ENCODE measurements at regions not wholly inside any gene's neighbourhood (a gene's known extent, or its start where the extent isn't known, plus 50 kb on each side); places are given as distances from the start of the nearest gene placed in this dataset.

DNA sequence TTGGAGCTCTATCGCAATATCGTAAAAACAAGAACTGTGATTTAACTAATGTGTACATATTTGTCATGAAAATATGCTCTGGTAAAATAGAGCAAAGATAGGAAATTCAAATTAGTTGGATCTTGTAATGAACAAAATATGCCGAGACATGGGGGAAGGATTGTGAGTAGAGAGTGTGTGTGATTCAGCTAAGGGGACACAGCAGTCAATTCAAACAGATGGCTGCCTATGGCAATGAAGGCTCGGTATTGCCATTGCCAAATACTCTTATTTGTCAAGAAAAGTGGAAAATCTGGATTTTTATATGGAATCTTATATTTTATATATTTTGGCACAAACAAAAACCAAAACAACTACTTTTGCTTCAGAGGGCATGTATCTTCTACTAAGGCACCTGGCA is 227.3 kb upstream of the BCHE start:
- Histone ChIP-seq H3K27me3 (no peaks in the 10 kb centered on the region), H3K36me3 (no peaks in the 10 kb centered on the region), H3K27ac (no peak overlapping the region), H3K9me3 (no peaks in the 10 kb centered on the region), H3K4me1 (no peaks in the 10 kb centered on the region), H3K4me3 (no peak overlapping the region)
- no peak for DNase-seq (ENCODE audit: extremely low spot score in 2 of 2)
- no peak for TF ChIP-seq CTCF (IDR thresholded peaks at IDR 0.05)
- no peak for TF ChIP-seq POLR2AphosphoS5 (IDR thresholded peaks at IDR 0.05; ENCODE audit: insufficient read depth in 1 of 2, low read depth in 1 of 2)
- TF ChIP-seq POLR2A (IDR thresholded peaks at IDR 0.05) = no peak
- intact Hi-C loops (cut with DNase I) = loop anchor here (10.0 kb wide), 1 partner anchor 50 kb away; no protein-coding TSS in a partner anchor

- Histone ChIP-seq H3K4me3 (no peak overlapping the region), H3K4me1 (no peaks in the 10 kb centered on the region), H3K9me3 (no peaks in the 10 kb centered on the region), H3K36me3 (no peaks in the 10 kb centered on the region), H3K27me3 (no peaks in the 10 kb centered on the region), H3K27ac (no peak overlapping the region)
- intact Hi-C loops (cut with DNase I) = loop anchor here (10.0 kb wide), 1 partner anchor 54 kb away; no protein-coding TSS in a partner anchor
- no peak for TF ChIP-seq CTCF (IDR thresholded peaks at IDR 0.05)
- no peak for TF ChIP-seq POLR2A (IDR thresholded peaks at IDR 0.05)
- no peak for TF ChIP-seq POLR2AphosphoS5 (IDR thresholded peaks at IDR 0.05; ENCODE audit: insufficient read depth in 1 of 2, low read depth in 1 of 2)
- no peak for DNase-seq (ENCODE audit: extremely low spot score in 2 of 2)
Observed at GRCh38 chr3:166060789-166061479, 223.7 kb upstream of the BCHE start.

DNA sequence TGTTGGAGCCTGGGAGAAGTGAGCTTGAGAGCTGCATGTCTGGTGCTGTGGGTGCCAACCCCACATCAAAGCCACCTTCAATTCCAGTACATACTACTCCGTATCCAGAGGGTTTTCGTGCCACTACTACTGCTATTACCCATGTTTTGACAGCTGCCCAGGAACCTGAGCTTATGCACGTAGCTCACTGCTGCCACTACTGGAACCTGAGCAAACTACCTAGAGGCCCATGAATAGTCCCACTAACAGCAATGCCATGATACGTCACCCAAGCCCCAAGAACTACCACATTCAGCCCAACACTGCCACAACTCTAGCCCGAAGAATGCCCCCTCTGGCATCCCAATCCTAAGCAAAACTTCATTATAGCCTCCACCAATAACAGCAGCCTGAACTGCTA is 215.2 kb upstream of the BCHE start:
- TF ChIP-seq POLR2AphosphoS5 (IDR thresholded peaks at IDR 0.05; ENCODE audit: insufficient read depth in 1 of 2, low read depth in 1 of 2) (no peak), CTCF (IDR thresholded peaks at IDR 0.05) (no peak), POLR2A (IDR thresholded peaks at IDR 0.05) (no peak)
- Histone ChIP-seq H3K4me1 (no peaks in the 10 kb centered on the region), H3K4me3 (no peak overlapping the region), H3K9me3 (no peaks in the 10 kb centered on the region), H3K27me3 (no peaks in the 10 kb centered on the region), H3K27ac (no peak overlapping the region), H3K36me3 (no peaks in the 10 kb centered on the region)
- intact Hi-C loops (cut with DNase I) = no loop called here
- DNase-seq (ENCODE audit: extremely low spot score in 2 of 2) = no peak

DNA sequence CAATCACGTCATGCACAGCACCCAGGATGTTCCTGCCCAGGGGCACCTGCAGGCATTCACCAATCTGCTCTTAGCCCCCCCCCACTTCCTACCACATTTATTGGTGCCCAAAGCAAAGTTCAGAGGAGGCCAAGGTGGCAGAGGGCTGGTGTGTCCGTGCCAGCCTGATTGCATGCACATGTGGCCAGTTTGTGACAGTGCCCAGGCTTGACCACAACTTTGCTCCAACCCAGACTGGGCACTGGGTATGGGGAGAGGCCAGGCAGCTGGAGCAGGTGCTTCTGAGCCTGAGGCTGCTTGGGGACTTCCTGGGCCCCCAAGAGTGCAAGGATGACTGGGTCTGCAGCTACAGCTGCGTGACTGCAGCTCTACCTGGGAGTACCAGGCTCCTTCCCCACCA is 192.3 kb upstream of the BCHE start:
- no peak for TF ChIP-seq POLR2A (IDR thresholded peaks at IDR 0.05)
- TF ChIP-seq POLR2AphosphoS5 (IDR thresholded peaks at IDR 0.05; ENCODE audit: insufficient read depth in 1 of 2, low read depth in 1 of 2) = no peak
- TF ChIP-seq CTCF (IDR thresholded peaks at IDR 0.05) = no peak
- intact Hi-C loops (cut with DNase I) = no loop called here
- no peaks in the 10 kb centered on the region for H3K36me3 ChIP-seq
- no peaks in the 10 kb centered on the region for H3K9me3 ChIP-seq
- no peak for DNase-seq (ENCODE audit: extremely low spot score in 2 of 2)
- H3K4me3 ChIP-seq = no peak overlapping the region
- no peak overlapping the region for H3K27ac ChIP-seq
- H3K27me3 ChIP-seq = no peaks in the 10 kb centered on the region
- H3K4me1 ChIP-seq = no peaks in the 10 kb centered on the region

- H3K4me3 ChIP-seq = no peak overlapping the region
- H3K36me3 ChIP-seq = no peaks in the 10 kb centered on the region
- no peak for DNase-seq (ENCODE audit: extremely low spot score in 2 of 2)
- no peaks in the 10 kb centered on the region for H3K4me1 ChIP-seq
- intact Hi-C loops (cut with DNase I) = no loop called here
- H3K27me3 ChIP-seq = no peaks in the 10 kb centered on the region
- no peak overlapping the region for H3K27ac ChIP-seq
- no peaks in the 10 kb centered on the region for H3K9me3 ChIP-seq
- TF ChIP-seq POLR2AphosphoS5 (IDR thresholded peaks at IDR 0.05; ENCODE audit: insufficient read depth in 1 of 2, low read depth in 1 of 2) (no peak), POLR2A (IDR thresholded peaks at IDR 0.05) (no peak), CTCF (IDR thresholded peaks at IDR 0.05) (peak in 1 of 3 experiments; percentile 7)
Observed at GRCh38 chr3:166013073-166013679, 176.0 kb upstream of the BCHE start.

All from vagina (tissue), 2 donors.